Epithelial cell of proximal tubule (primary cell): ENCODE measurements at regions not wholly inside any gene's neighbourhood (a gene's known extent, or its start where the extent isn't known, plus 50 kb on each side); places are given as distances from the start of the nearest gene placed in this dataset.

Experiments used
- DNase-seq: peaks from one replicate; pipeline ENCODE4 v3.0.0-alpha.2; 2011; ENCODE audit warnings: low read depth
- H3K4me3 ChIP-seq: 2 replicates; pipeline ENCODE4 v1.5.1; 2011; ENCODE audit warnings: low read depth, mild to moderate bottlenecking, low read length
- CTCF ChIP-seq: conservative IDR thresholded peaks from 2 replicates; pipeline ENCODE4 v1.5.1; 2012; ENCODE audit warnings: low read depth, mild to moderate bottlenecking, low read length

GRCh38 chr9:99573886-99574285 is 247.8 kb upstream of the NR4A3 start:
- no peak for TF ChIP-seq CTCF
- no peak for DNase-seq
- H3K4me3 ChIP-seq, result no peak overlapping the region

- H3K4me3 ChIP-seq, result no peak overlapping the region
- DNase-seq, result no peak
- no peak for TF ChIP-seq CTCF
Measured at GRCh38 chr9:99576002-99576401, 245.7 kb upstream of the NR4A3 start.

GRCh38 chr9:99576876-99577275 is 244.8 kb upstream of the NR4A3 start:
- TF ChIP-seq CTCF, result no peak
- DNase-seq, result no peak
- no peak overlapping the region for H3K4me3 ChIP-seq

GRCh38 chr9:99577351-99577750 is 244.3 kb upstream of the NR4A3 start:
- no peak for DNase-seq
- no peak overlapping the region for H3K4me3 ChIP-seq
- TF ChIP-seq CTCF, result no peak

GRCh38 chr9:99578666-99579065 is 243.0 kb upstream of the NR4A3 start:
- no peak for TF ChIP-seq CTCF
- DNase-seq, result no peak
- H3K4me3 ChIP-seq, result no peak overlapping the region

GRCh38 chr9:99579964-99580363 is 241.7 kb upstream of the NR4A3 start:
- no peak for TF ChIP-seq CTCF
- DNase-seq, result no peak
- no peak overlapping the region for H3K4me3 ChIP-seq

- DNase-seq, result no peak
- H3K4me3 ChIP-seq, result no peak overlapping the region
- no peak for TF ChIP-seq CTCF
Measured at GRCh38 chr9:99582814-99583213, 238.9 kb upstream of the NR4A3 start.
